PC-9 (cell line): ENCODE measurements at regions not wholly inside any gene's neighbourhood (a gene's known extent, or its start where the extent isn't known, plus 50 kb on each side); places are given as distances from the start of the nearest gene placed in this dataset.

Source experiments
- BruUV-seq: library from RNA; stranded (reverse); fragments of 400-500 nt; replicated peaks from 2 replicates; lab custom pipeline; 2021; lab: Mats Ljungman, UMichigan
- CTCF ChIA-PET: fragments of 300-600 bp; sonication (Branson Sonifier 250); formaldehyde crosslinking; loops from one replicate; lab custom pipeline; 2022; ENCODE audit warnings: antibody characterized with exemption; lab: Charles Lee
- POLR2A ChIA-PET: fragments of 300-600 bp; sonication (Branson Sonifier 250); formaldehyde crosslinking; loops from one replicate; lab custom pipeline; 2022; ENCODE audit warnings: antibody characterized with exemption; ENCODE audit not compliant: unreplicated experiment; lab: Charles Lee
- DNase-seq, 2 experiments: peaks; one replicate each; pipeline versions ENCODE4 v3.0.0 to v3.0.0-alpha.2; 2015 to 2022; ENCODE audit warnings: mixed read lengths in 1 of 2
- H2AFZ ChIP-seq: fragments of 200-600 bp; sonication (generic); 2 replicates; pipeline ENCODE4 v1.8.1; 2017; ENCODE audit warnings: antibody characterized with exemption
- H3F3A ChIP-seq: fragments of 200-600 bp; sonication (generic); 2 replicates; pipeline ENCODE4 v1.8.1; 2017; ENCODE audit warnings: antibody characterized with exemption, mild to moderate bottlenecking, low read depth; ENCODE audit not compliant: insufficient read depth
- H3K27ac ChIP-seq: fragments of 200-600 bp; sonication (generic); 2 replicates; pipeline ENCODE4 v1.6.1; 2016; ENCODE audit warnings: mixed run types
- H3K27me3 ChIP-seq: fragments of 200-600 bp; sonication (generic); 2 replicates; pipeline ENCODE4 v1.6.1; 2016; ENCODE audit warnings: low read depth, mixed run types; ENCODE audit not compliant: insufficient read depth
- H3K36me3 ChIP-seq: fragments of 200-600 bp; sonication (generic); 2 replicates; pipeline ENCODE4 v1.6.1; 2016; ENCODE audit warnings: low read depth, mixed run types
- H3K4me1 ChIP-seq: fragments of 200-600 bp; sonication (generic); replicated peaks from 2 replicates; pipeline ENCODE4 v1.6.1; 2016; ENCODE audit warnings: mixed run types; ENCODE audit not compliant: insufficient read depth
- H3K4me2 ChIP-seq: fragments of 200-600 bp; sonication (generic); 2 replicates; pipeline ENCODE4 v1.6.1; 2017; ENCODE audit warnings: mixed run types
- H3K4me3 ChIP-seq: fragments of 200-600 bp; sonication (generic); 2 replicates; pipeline ENCODE4 v1.6.1; 2016; ENCODE audit warnings: mixed run types
- H3K79me2 ChIP-seq: fragments of 200-600 bp; sonication (generic); 2 replicates; pipeline ENCODE4 v1.6.1; 2017; ENCODE audit warnings: low read depth, mixed run types
- H3K9me2 ChIP-seq: fragments of 200-600 bp; sonication (generic); 2 replicates; pipeline ENCODE4 v1.8.1; 2017; ENCODE audit warnings: mild to moderate bottlenecking; ENCODE audit not compliant: insufficient read depth
- H3K9me3 ChIP-seq: fragments of 200-600 bp; sonication (generic); 2 replicates; pipeline ENCODE4 v1.8.1; 2016; ENCODE audit warnings: low read depth; ENCODE audit not compliant: insufficient read depth
- H4K20me1 ChIP-seq: fragments of 200-600 bp; sonication (generic); 2 replicates; pipeline ENCODE4 v1.8.1; 2017; ENCODE audit not compliant: insufficient read depth
- CTCF ChIP-seq: fragments of 200-600 bp; sonication (generic); conservative IDR thresholded peaks from 2 replicates; pipeline ENCODE4 v1.6.1; 2017; ENCODE audit warnings: mixed run types, antibody characterized with exemption, mild to moderate bottlenecking, moderate library complexity
- EZH2 ChIP-seq: fragments of 200-600 bp; sonication (generic); IDR thresholded peaks from 2 replicates; pipeline ENCODE4 v1.8.0; 2017; ENCODE audit warnings: antibody characterized with exemption, low read depth
- intact Hi-C: fragments of 100-400 bp; cut with micrococcal nuclease; formaldehyde crosslinking; loops from one replicate; pipeline ENCODE4 v1.10.0; 2022; ENCODE audit not compliant: unreplicated experiment

GRCh38 chr20:59493926-59494325 lies 110.4 kb upstream of the PHACTR3 start:
- H3K4me1 ChIP-seq: no peaks in the 10 kb centered on the region
- no peak for DNase-seq
- no peak overlapping the region for H2AFZ ChIP-seq
- H3K36me3 ChIP-seq: no peaks in the 10 kb centered on the region
- TF ChIP-seq EZH2 (no peak), CTCF (no peak)
- H3K4me3 ChIP-seq: no peak overlapping the region
- CTCF ChIA-PET: no interaction called here
- peaks cover 94% of the 10 kb centered on the region for H3K27me3 ChIP-seq
- H3K9me2 ChIP-seq: no peaks in the 10 kb centered on the region
- POLR2A ChIA-PET: no interaction called here
- H3F3A ChIP-seq: no peaks in the 10 kb centered on the region
- no peaks in the 10 kb centered on the region for H3K79me2 ChIP-seq
- H3K9me3 ChIP-seq: no peaks in the 10 kb centered on the region
- H3K4me2 ChIP-seq: no peak overlapping the region
- H4K20me1 ChIP-seq: peaks cover 6% of the 10 kb centered on the region; the same call in 1 of the 2 replicates
- no peak overlapping the region for H3K27ac ChIP-seq
- intact Hi-C loops: no loop called here
- no TSS peak for BruUV-seq

GRCh38 chr20:59495166-59495565 lies 109.2 kb upstream of the PHACTR3 start:
- H3F3A ChIP-seq: no peaks in the 10 kb centered on the region
- DNase-seq: peak in 1 of 2 experiments; percentile 10
- no TSS peak for BruUV-seq
- ChIA-PET POLR2A (interaction anchor here (0.6 kb wide), 1 partner anchor 27 kb away, joined by 3 read pairs; no protein-coding TSS in a partner anchor), CTCF (no interaction called here)
- TF ChIP-seq CTCF: no peak
- TF ChIP-seq EZH2: no peak
- no peaks in the 10 kb centered on the region for H3K9me3 ChIP-seq
- no peak overlapping the region for H3K27ac ChIP-seq
- H3K36me3 ChIP-seq: no peaks in the 10 kb centered on the region
- no peaks in the 10 kb centered on the region for H3K79me2 ChIP-seq
- intact Hi-C loops: no loop called here
- no peaks in the 10 kb centered on the region for H3K9me2 ChIP-seq
- peaks cover 84% of the 10 kb centered on the region for H3K27me3 ChIP-seq
- H2AFZ ChIP-seq: no peak overlapping the region
- no peak overlapping the region for H3K4me3 ChIP-seq
- peaks cover 6% of the 10 kb centered on the region; the same call in 1 of the 2 replicates for H4K20me1 ChIP-seq
- H3K4me2 ChIP-seq: no peak overlapping the region
- H3K4me1 ChIP-seq: no peaks in the 10 kb centered on the region

- H3K4me3 ChIP-seq: no peak overlapping the region
- H3K27me3 ChIP-seq: peaks cover 84% of the 10 kb centered on the region
- no peaks in the 10 kb centered on the region for H3K36me3 ChIP-seq
- H3F3A ChIP-seq: no peaks in the 10 kb centered on the region
- no peak overlapping the region for H2AFZ ChIP-seq
- TF ChIP-seq CTCF (peak; percentile 95), EZH2 (no peak)
- H3K4me2 ChIP-seq: no peak overlapping the region
- DNase-seq: peak; percentile 40 to 64
- no TSS peak for BruUV-seq
- H4K20me1 ChIP-seq: peaks cover 6% of the 10 kb centered on the region; the same call in 1 of the 2 replicates
- no peak overlapping the region for H3K27ac ChIP-seq
- intact Hi-C loops: loop anchor here (2.0 kb wide), 1 partner anchor 625 kb away; no protein-coding TSS in a partner anchor
- H3K9me2 ChIP-seq: no peaks in the 10 kb centered on the region
- no peaks in the 10 kb centered on the region for H3K79me2 ChIP-seq
- H3K9me3 ChIP-seq: no peaks in the 10 kb centered on the region
- POLR2A ChIA-PET: interaction anchor here (0.5 to 0.6 kb wide), 2 partner anchors 28 to 845 kb away, joined by 3 read pairs; partner anchors contain the start of gene STX16
- H3K4me1 ChIP-seq: no peaks in the 10 kb centered on the region
- CTCF ChIA-PET: interaction anchor here (0.5 to 0.6 kb wide), 2 partner anchors 837 to 1981 kb away, joined by 3 to 5 read pairs; no protein-coding TSS in a partner anchor
These were observed 108.3 kb upstream of the PHACTR3 start for GRCh38 chr20:59495894-59496510.
